ENCODE measurements at regions not wholly inside any gene's neighbourhood (a gene's known extent, or its start where the extent isn't known, plus 50 kb on each side); places are given as distances from the start of the nearest gene placed in this dataset.
A peak's percentile ranks its signal among the peaks of the same experiment; 100 is the strongest.

DNA sequence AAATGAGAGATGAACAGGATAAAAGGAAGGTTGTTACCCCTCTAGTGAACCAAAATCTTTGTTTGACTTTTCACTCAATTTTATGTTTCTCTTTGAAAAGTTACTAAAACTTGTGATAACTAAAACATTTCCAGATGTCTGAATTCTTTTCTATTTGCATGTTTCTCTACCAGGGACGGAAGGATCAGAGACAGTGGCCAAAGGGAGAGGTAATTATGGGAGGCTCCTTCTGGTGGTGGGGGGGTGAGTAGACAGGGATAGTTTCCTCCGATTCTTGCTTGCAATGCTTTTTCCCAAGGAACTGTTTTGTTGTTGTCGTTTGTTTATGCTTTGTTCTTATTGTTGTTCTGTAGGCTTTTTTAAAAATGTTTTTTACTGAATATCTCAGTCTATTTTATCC lies 374.8 kb downstream of the INHBA start:
- TF ChIP-seq CSDC2 (CRISPR knock-in tag; IDR thresholded peaks at IDR 0.05) (no peak), TCF4 (CRISPR knock-in tag; IDR thresholded peaks at IDR 0.05; ENCODE audit: borderline replicate concordance) (no peak), SNAI2 (CRISPR knock-in tag; IDR thresholded peaks at IDR 0.05) (no peak), PPARA (CRISPR knock-in tag; IDR thresholded peaks at IDR 0.05; ENCODE audit: borderline replicate concordance) (no peak), GLIS3 (CRISPR knock-in tag; IDR thresholded peaks at IDR 0.05) (no peak), TOX (CRISPR knock-in tag; IDR thresholded peaks at IDR 0.05; ENCODE audit: borderline replicate concordance) (no peak), ZFP3 (CRISPR knock-in tag; IDR thresholded peaks at IDR 0.05) (no peak), ZNF565 (CRISPR knock-in tag; conservative IDR thresholded peaks at IDR 0.05; ENCODE audit: low read depth) (no peak), ZNF8 (CRISPR knock-in tag; IDR thresholded peaks at IDR 0.05) (no peak), ZNF70 (CRISPR knock-in tag; IDR thresholded peaks at IDR 0.05) (no peak)
- TF ChIP-seq, protein P1, sequence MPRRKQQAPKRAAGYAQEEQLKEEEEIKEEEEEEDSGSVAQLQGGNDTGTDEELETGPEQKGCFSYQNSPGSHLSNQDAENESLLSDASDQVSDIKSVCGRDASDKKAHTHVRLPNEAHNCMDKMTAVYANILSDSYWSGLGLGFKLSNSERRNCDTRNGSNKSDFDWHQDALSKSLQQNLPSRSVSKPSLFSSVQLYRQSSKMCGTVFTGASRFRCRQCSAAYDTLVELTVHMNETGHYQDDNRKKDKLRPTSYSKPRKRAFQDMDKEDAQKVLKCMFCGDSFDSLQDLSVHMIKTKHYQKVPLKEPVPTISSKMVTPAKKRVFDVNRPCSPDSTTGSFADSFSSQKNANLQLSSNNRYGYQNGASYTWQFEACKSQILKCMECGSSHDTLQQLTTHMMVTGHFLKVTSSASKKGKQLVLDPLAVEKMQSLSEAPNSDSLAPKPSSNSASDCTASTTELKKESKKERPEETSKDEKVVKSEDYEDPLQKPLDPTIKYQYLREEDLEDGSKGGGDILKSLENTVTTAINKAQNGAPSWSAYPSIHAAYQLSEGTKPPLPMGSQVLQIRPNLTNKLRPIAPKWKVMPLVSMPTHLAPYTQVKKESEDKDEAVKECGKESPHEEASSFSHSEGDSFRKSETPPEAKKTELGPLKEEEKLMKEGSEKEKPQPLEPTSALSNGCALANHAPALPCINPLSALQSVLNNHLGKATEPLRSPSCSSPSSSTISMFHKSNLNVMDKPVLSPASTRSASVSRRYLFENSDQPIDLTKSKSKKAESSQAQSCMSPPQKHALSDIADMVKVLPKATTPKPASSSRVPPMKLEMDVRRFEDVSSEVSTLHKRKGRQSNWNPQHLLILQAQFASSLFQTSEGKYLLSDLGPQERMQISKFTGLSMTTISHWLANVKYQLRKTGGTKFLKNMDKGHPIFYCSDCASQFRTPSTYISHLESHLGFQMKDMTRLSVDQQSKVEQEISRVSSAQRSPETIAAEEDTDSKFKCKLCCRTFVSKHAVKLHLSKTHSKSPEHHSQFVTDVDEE (CRISPR knock-in tag; IDR thresholded peaks at IDR 0.05): no peak
- TF ChIP-seq, protein P2, sequence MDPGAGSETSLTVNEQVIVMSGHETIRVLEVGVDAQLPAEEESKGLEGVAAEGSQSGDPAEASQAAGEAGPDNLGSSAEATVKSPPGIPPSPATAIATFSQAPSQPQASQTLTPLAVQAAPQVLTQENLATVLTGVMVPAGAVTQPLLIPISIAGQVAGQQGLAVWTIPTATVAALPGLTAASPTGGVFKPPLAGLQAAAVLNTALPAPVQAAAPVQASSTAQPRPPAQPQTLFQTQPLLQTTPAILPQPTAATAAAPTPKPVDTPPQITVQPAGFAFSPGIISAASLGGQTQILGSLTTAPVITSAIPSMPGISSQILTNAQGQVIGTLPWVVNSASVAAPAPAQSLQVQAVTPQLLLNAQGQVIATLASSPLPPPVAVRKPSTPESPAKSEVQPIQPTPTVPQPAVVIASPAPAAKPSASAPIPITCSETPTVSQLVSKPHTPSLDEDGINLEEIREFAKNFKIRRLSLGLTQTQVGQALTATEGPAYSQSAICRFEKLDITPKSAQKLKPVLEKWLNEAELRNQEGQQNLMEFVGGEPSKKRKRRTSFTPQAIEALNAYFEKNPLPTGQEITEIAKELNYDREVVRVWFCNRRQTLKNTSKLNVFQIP (CRISPR knock-in tag; IDR thresholded peaks at IDR 0.05; ENCODE audit: borderline replicate concordance, low read depth): no peak
- ATAC-seq: peak; percentile 75

DNA sequence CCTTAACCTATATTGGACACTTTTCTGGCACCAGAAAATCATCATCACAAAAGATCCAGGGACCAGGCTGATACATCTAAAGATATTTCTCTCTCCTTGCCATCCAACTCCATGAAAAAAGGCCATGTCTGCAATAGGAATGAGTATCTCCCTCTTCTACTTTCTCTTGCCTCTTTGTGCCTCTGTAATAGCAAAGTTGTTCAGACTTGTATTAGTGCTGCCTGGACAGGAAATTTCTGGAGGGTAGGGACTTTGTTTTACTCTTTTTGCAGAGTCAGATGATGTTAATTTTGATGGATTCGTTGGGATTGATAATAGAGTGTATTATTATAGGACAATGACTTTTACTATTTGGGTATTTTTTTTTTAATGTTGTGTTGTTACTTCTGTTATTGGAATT lies 376.3 kb downstream of the INHBA start:
- TF ChIP-seq ESRRG (CRISPR knock-in tag; IDR thresholded peaks at IDR 0.05): no peak
- TF ChIP-seq SNAI2 (CRISPR knock-in tag; IDR thresholded peaks at IDR 0.05): no peak
- TF ChIP-seq, protein P3, sequence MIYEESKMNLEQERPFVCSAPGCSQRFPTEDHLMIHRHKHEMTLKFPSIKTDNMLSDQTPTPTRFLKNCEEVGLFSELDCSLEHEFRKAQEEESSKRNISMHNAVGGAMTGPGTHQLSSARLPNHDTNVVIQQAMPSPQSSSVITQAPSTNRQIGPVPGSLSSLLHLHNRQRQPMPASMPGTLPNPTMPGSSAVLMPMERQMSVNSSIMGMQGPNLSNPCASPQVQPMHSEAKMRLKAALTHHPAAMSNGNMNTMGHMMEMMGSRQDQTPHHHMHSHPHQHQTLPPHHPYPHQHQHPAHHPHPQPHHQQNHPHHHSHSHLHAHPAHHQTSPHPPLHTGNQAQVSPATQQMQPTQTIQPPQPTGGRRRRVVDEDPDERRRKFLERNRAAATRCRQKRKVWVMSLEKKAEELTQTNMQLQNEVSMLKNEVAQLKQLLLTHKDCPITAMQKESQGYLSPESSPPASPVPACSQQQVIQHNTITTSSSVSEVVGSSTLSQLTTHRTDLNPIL (CRISPR knock-in tag; IDR thresholded peaks at IDR 0.05; ENCODE audit: low read depth): no peak
- no peak for TF ChIP-seq ISL1 (CRISPR knock-in tag; IDR thresholded peaks at IDR 0.05)
- no peak for TF ChIP-seq ZNF565 (CRISPR knock-in tag; conservative IDR thresholded peaks at IDR 0.05; ENCODE audit: low read depth)
- no peak for TF ChIP-seq CSDC2 (CRISPR knock-in tag; IDR thresholded peaks at IDR 0.05)
- no peak for ATAC-seq

DNA sequence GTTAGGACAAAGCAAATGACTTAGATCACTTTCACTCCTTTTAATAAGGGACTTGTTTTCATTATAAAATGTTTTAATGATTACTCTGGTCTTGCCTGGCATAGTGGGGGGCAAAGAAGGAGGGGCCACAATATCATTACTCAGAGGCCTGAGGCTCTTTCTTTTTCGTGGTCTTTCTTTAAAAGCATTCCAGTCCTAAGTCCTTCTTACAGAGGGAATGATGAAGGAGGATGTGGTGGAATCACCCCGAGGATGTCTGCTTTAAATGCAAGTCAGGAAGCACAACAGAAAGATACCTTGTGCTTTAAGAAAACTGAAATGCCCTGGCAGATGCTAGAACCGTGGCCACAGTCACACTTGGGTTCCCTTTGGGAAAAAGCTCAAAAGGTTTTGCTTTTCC lies 379.1 kb downstream of the INHBA start:
- no peak; the same call in 2 of the 3 replicates for ATAC-seq
- TF ChIP-seq RARB (CRISPR knock-in tag; IDR thresholded peaks at IDR 0.05): no peak
- TF ChIP-seq ISL1 (CRISPR knock-in tag; IDR thresholded peaks at IDR 0.05): no peak
- no peak for TF ChIP-seq CSDC2 (CRISPR knock-in tag; IDR thresholded peaks at IDR 0.05)
- TF ChIP-seq TCF4 (CRISPR knock-in tag; IDR thresholded peaks at IDR 0.05; ENCODE audit: borderline replicate concordance): no peak
- no peak for TF ChIP-seq OSR1 (CRISPR knock-in tag; IDR thresholded peaks at IDR 0.05)
- TF ChIP-seq, protein P4, sequence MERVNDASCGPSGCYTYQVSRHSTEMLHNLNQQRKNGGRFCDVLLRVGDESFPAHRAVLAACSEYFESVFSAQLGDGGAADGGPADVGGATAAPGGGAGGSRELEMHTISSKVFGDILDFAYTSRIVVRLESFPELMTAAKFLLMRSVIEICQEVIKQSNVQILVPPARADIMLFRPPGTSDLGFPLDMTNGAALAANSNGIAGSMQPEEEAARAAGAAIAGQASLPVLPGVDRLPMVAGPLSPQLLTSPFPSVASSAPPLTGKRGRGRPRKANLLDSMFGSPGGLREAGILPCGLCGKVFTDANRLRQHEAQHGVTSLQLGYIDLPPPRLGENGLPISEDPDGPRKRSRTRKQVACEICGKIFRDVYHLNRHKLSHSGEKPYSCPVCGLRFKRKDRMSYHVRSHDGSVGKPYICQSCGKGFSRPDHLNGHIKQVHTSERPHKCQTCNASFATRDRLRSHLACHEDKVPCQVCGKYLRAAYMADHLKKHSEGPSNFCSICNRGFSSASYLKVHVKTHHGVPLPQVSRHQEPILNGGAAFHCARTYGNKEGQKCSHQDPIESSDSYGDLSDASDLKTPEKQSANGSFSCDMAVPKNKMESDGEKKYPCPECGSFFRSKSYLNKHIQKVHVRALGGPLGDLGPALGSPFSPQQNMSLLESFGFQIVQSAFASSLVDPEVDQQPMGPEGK (CRISPR knock-in tag; IDR thresholded peaks at IDR 0.05; ENCODE audit: borderline replicate concordance): no peak
- TF ChIP-seq, protein P2 (CRISPR knock-in tag; IDR thresholded peaks at IDR 0.05; ENCODE audit: borderline replicate concordance, low read depth): no peak
- no peak for TF ChIP-seq ZFP3 (CRISPR knock-in tag; IDR thresholded peaks at IDR 0.05)
- TF ChIP-seq ZNF565 (CRISPR knock-in tag; conservative IDR thresholded peaks at IDR 0.05; ENCODE audit: low read depth): no peak
- TF ChIP-seq ZNF70 (CRISPR knock-in tag; IDR thresholded peaks at IDR 0.05): no peak
- TF ChIP-seq, protein P1 (CRISPR knock-in tag; IDR thresholded peaks at IDR 0.05): no peak
- no peak for TF ChIP-seq PPARA (CRISPR knock-in tag; IDR thresholded peaks at IDR 0.05; ENCODE audit: borderline replicate concordance)
- TF ChIP-seq TOX (CRISPR knock-in tag; IDR thresholded peaks at IDR 0.05; ENCODE audit: borderline replicate concordance): no peak
- no peak for TF ChIP-seq ZC3H10 (CRISPR knock-in tag; IDR thresholded peaks at IDR 0.05)

Measured in SK-N-SH treated with all-trans-retinoic acid at 6 μM for 48 hours (cell line).